C4-2B (cell line): ENCODE measurements at regions not wholly inside any gene's neighbourhood (a gene's known extent, or its start where the extent isn't known, plus 50 kb on each side); places are given as distances from the start of the nearest gene placed in this dataset.

ENCODE experiments used
- CTCF ChIP-seq: fragments of 450-650 bp; conservative IDR thresholded peaks from 2 replicates; pipeline ENCODE4 v1.5.1; 2017; ENCODE audit warnings: mild to moderate bottlenecking
- ZFX ChIP-seq: fragments of 450-650 bp; IDR thresholded peaks from 2 replicates; pipeline ENCODE4 v1.6.1; 2017

GRCh38 chr4:171186700-171187099 is 626.5 kb upstream of the GALNTL6 start:
- no peak for TF ChIP-seq CTCF
- no peak for TF ChIP-seq ZFX
